ENCODE measurements at regions not wholly inside any gene's neighbourhood (a gene's known extent, or its start where the extent isn't known, plus 50 kb on each side); places are given as distances from the start of the nearest gene placed in this dataset.

DNA sequence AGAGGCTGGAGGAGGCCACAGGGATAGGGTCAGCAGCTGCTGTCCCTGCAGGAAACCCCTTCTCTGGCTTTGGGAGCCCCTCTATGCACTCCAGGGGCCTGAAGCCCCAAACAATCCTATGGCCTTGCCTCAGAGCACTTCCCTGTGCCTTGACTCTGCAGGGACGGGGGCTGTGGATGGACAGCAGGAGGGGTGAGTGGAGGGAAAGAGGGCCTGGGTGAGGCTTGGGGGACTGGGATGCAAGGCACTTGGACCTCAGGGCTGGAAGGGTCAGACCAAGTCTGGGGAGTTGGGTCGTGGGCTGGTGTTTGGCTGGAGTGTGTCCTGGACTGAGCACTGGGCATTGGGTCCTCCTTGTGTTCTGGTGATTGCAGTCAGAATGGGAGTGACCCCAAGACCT is 769.8 kb downstream of the EPHA3 start:
- Histone ChIP-seq H4K20me1 (replicated peaks; ENCODE audit: control insufficient read depth, insufficient read depth, low read length) (no peaks in the 10 kb centered on the region), H3K9me1 (ENCODE audit: control insufficient read depth, insufficient read depth, low read length) (no peaks in the 10 kb centered on the region), H3K4me2 (ENCODE audit: insufficient read depth, low read length) (no peak overlapping the region), H3K79me2 (ENCODE audit: control insufficient read depth, insufficient read depth, low read length) (no peaks in the 10 kb centered on the region), H3K4me3 (no peak overlapping the region), H3K36me3 (ENCODE audit: control insufficient read depth, insufficient read depth, low read length) (no peaks in the 10 kb centered on the region), H3K4me1 (replicated peaks in 1 of 2; ENCODE audit: control insufficient read depth in 2 of 2, insufficient read depth in 2 of 2, low read length in 2 of 2) (no peaks in the 10 kb centered on the region), H3K27me3 (ENCODE audit: control insufficient read depth in 2 of 2, insufficient read depth in 2 of 2, low read length in 2 of 2) (no peaks in the 10 kb centered on the region), H2AFZ (ENCODE audit: low read depth, low read length) (no peak overlapping the region), H3K9ac (ENCODE audit: insufficient read depth in 1 of 2, low read depth in 2 of 2, low read length in 2 of 2) (no peak overlapping the region), H3K27ac (ENCODE audit: extremely low read depth, low read depth, low read length) (no peak overlapping the region), H3K9me3 (replicated peaks; ENCODE audit: control insufficient read depth, insufficient read depth, low read depth, low read length) (no peaks in the 10 kb centered on the region)
- intact Hi-C loops (cut with micrococcal nuclease), result no loop called here
- POLR2A ChIA-PET, result no interaction called here
- FAIRE-seq (no peak), ATAC-seq (no peak), DNase-seq (ENCODE audit: extremely low read depth in 1 of 4, low spot score in 3 of 4) (no peak)
- in situ Hi-C loops (cut with MboI), result no loop called here
- WGBS (ENCODE audit: insufficient coverage, low coverage, missing lambda C conversion rate), result 0% methylated on average over 2 of the region's 2 CpGs
- CTCF ChIA-PET (ENCODE audit: low intra/inter-chr PET ratio), result no interaction called here
- no peak for TF ChIP-seq ESRRA (IDR thresholded peaks at IDR 0.05; ENCODE audit: borderline replicate concordance, low read depth)
- no peak for TF ChIP-seq RB1 (IDR thresholded peaks at IDR 0.05; ENCODE audit: low read depth)
- TF ChIP-seq, protein P1, sequence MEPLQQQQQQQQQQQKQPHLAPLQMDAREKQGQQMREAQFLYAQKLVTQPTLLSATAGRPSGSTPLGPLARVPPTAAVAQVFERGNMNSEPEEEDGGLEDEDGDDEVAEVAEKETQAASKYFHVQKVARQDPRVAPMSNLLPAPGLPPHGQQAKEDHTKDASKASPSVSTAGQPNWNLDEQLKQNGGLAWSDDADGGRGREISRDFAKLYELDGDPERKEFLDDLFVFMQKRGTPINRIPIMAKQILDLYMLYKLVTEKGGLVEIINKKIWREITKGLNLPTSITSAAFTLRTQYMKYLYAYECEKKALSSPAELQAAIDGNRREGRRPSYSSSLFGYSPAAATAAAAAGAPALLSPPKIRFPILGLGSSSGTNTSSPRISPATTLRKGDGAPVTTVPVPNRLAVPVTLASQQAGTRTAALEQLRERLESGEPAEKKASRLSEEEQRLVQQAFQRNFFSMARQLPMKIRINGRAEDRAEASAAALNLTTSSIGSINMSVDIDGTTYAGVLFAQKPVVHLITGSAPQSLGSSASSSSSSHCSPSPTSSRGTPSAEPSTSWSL (CRISPR knock-in tag; IDR thresholded peaks at IDR 0.05; ENCODE audit: borderline replicate concordance), result no peak
- no TSS peak for BruUV-seq (replicated peaks)

DNA sequence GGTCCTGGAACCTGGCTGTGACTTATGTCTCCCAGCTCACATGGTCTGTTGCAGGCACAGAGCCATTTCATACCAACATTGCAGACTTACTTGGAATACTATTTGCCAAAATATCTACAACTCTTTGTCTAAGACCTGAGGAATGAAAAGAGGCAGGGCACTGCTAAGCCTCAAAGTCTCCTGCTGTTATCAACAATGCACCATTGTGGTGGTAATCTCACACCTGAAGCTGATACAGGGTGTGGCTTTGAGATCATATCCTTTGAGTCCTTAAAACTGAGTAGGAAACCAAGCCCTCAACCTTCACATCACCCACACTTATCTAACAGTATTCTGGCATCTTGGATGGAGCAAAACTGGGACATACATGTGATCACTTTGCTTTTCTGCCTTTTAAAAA is 782.0 kb downstream of the EPHA3 start:
- Histone ChIP-seq H3K4me1 (replicated peaks in 1 of 2; ENCODE audit: control insufficient read depth in 2 of 2, insufficient read depth in 2 of 2, low read length in 2 of 2) (no peaks in the 10 kb centered on the region), H3K9ac (ENCODE audit: insufficient read depth in 1 of 2, low read depth in 2 of 2, low read length in 2 of 2) (no peak overlapping the region), H3K27ac (ENCODE audit: extremely low read depth, low read depth, low read length) (no peak overlapping the region), H4K20me1 (replicated peaks; ENCODE audit: control insufficient read depth, insufficient read depth, low read length) (no peaks in the 10 kb centered on the region), H3K9me3 (replicated peaks; ENCODE audit: control insufficient read depth, insufficient read depth, low read depth, low read length) (no peaks in the 10 kb centered on the region), H3K27me3 (ENCODE audit: control insufficient read depth in 2 of 2, insufficient read depth in 2 of 2, low read length in 2 of 2) (no peaks in the 10 kb centered on the region), H3K36me3 (ENCODE audit: control insufficient read depth, insufficient read depth, low read length) (no peaks in the 10 kb centered on the region), H3K4me2 (ENCODE audit: insufficient read depth, low read length) (no peak overlapping the region), H3K9me1 (ENCODE audit: control insufficient read depth, insufficient read depth, low read length) (no peaks in the 10 kb centered on the region), H2AFZ (ENCODE audit: low read depth, low read length) (no peak overlapping the region), H3K79me2 (ENCODE audit: control insufficient read depth, insufficient read depth, low read length) (no peaks in the 10 kb centered on the region), H3K4me3 (no peak overlapping the region)
- ChIA-PET POLR2A (no interaction called here), CTCF (ENCODE audit: low intra/inter-chr PET ratio) (no interaction called here)
- ATAC-seq, result no peak
- intact Hi-C loops (cut with micrococcal nuclease) (no loop called here), in situ Hi-C loops (cut with MboI) (no loop called here)
- FAIRE-seq, result no peak
- no TSS peak for BruUV-seq (replicated peaks)
- DNase-seq (ENCODE audit: extremely low read depth in 1 of 4, low spot score in 3 of 4), result no peak
- no peak for TF ChIP-seq RB1 (IDR thresholded peaks at IDR 0.05; ENCODE audit: low read depth)
- no peak for TF ChIP-seq BRD4 (IDR thresholded peaks at IDR 0.05)
- no peak for TF ChIP-seq STAG1 (CRISPR knock-in tag; IDR thresholded peaks at IDR 0.05; ENCODE audit: borderline replicate concordance)
- TF ChIP-seq HNRNPLL (IDR thresholded peaks at IDR 0.05; ENCODE audit: low read depth, low read length, poor library complexity, severe bottlenecking), result no peak
- TF ChIP-seq XRCC3 (IDR thresholded peaks at IDR 0.05), result no peak
- no peak for TF ChIP-seq ZNF668 (CRISPR knock-in tag; IDR thresholded peaks at IDR 0.05)
- no peak for TF ChIP-seq SETDB1 (IDR thresholded peaks at IDR 0.05; ENCODE audit: low read length)
- TF ChIP-seq, protein P2, sequence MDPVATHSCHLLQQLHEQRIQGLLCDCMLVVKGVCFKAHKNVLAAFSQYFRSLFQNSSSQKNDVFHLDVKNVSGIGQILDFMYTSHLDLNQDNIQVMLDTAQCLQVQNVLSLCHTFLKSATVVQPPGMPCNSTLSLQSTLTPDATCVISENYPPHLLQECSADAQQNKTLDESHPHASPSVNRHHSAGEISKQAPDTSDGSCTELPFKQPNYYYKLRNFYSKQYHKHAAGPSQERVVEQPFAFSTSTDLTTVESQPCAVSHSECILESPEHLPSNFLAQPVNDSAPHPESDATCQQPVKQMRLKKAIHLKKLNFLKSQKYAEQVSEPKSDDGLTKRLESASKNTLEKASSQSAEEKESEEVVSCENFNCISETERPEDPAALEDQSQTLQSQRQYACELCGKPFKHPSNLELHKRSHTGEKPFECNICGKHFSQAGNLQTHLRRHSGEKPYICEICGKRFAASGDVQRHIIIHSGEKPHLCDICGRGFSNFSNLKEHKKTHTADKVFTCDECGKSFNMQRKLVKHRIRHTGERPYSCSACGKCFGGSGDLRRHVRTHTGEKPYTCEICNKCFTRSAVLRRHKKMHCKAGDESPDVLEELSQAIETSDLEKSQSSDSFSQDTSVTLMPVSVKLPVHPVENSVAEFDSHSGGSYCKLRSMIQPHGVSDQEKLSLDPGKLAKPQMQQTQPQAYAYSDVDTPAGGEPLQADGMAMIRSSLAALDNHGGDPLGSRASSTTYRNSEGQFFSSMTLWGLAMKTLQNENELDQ (CRISPR knock-in tag; IDR thresholded peaks at IDR 0.05; ENCODE audit: borderline replicate concordance), result no peak
- no peak for TF ChIP-seq HNRNPUL1 (IDR thresholded peaks at IDR 0.05; ENCODE audit: low read length)
- TF ChIP-seq, protein P3, sequence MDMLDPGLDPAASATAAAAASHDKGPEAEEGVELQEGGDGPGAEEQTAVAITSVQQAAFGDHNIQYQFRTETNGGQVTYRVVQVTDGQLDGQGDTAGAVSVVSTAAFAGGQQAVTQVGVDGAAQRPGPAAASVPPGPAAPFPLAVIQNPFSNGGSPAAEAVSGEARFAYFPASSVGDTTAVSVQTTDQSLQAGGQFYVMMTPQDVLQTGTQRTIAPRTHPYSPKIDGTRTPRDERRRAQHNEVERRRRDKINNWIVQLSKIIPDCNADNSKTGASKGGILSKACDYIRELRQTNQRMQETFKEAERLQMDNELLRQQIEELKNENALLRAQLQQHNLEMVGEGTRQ (CRISPR knock-in tag; IDR thresholded peaks at IDR 0.05), result no peak
